K562 (cell line): ENCODE measurements at regions not wholly inside any gene's neighbourhood (a gene's known extent, or its start where the extent isn't known, plus 50 kb on each side); places are given as distances from the start of the nearest gene placed in this dataset.

ENCODE experiments used
- ATAC-seq: fragments of 200-7000 bp; cut with Tn5 transposase; 3 replicates; pipeline ENCODE4 v1.9.1; 2020; ENCODE audit warnings: moderate library complexity
- BruUV-seq: library from RNA; stranded (reverse); fragments of 400-500 nt; replicated peaks from 2 replicates; lab custom pipeline; 2021; lab: Mats Ljungman, UMichigan
- CTCF ChIA-PET: fragments of 300-600 bp; formaldehyde crosslinking; extraction: SDS; loops from one replicate; lab custom pipeline; 2021; ENCODE audit warnings: low intra/inter-chr PET ratio; lab: Yijun Ruan, JAX
- POLR2A ChIA-PET: fragments of 300-600, 350-650 bp; sonication (Branson Sonifier 250); formaldehyde crosslinking; extraction: SDS; loops from one replicate; lab custom pipeline; 2021; ENCODE audit warnings: antibody characterized with exemption, inconsistent platforms; lab: Yijun Ruan, JAX
- DNase-seq, 4 experiments: peaks; one replicate each; pipeline versions ENCODE4 v3.0.0 to v3.0.0-alpha.2; 2011 to 2018; ENCODE audit warnings: low spot score in 3 of 4, mixed read lengths in 3 of 4; ENCODE audit errors: extremely low read depth in 1 of 4
- FAIRE-seq: peaks from 2 replicates; lab custom pipeline; 2011; peaks lifted over from hg19 to GRCh38; lab: Jason Lieb, UNC
- H2AFZ ChIP-seq: 2 replicates; pipeline ENCODE4 v1.6.0; 2011; ENCODE audit warnings: low read depth, low read length, control low read depth, inconsistent platforms
- H3K27ac ChIP-seq: fragments of 200-600 bp; 3 replicates; pipeline ENCODE4 v1.8.0; 2011; ENCODE audit warnings: low read depth, mild to moderate bottlenecking, control low read depth, inconsistent platforms, low read length, moderate library complexity, mixed read lengths; ENCODE audit errors: extremely low read depth
- H3K27me3 ChIP-seq, 2 experiments: fragments of 300-600 bp in 1 of 2; 2 replicates in 1 of 2; 3 replicates in 1 of 2; pipeline versions ENCODE4 v1.6.0 to v1.8.0; 2011; ENCODE audit warnings: inconsistent platforms in 2 of 2, low read length in 2 of 2, mild to moderate bottlenecking in 1 of 2, mixed read lengths in 1 of 2, moderate library complexity in 1 of 2; ENCODE audit not compliant: control insufficient read depth in 2 of 2, insufficient read depth in 2 of 2
- H3K36me3 ChIP-seq: fragments of 300-600 bp; 3 replicates; pipeline ENCODE4 v1.8.0; 2011; ENCODE audit warnings: mild to moderate bottlenecking, low read length, inconsistent platforms; ENCODE audit not compliant: control insufficient read depth, insufficient read depth
- H3K4me1 ChIP-seq, 2 experiments: fragments of 200-600 bp in 1 of 2; replicated peaks in 1 of 2; 2 replicates in 1 of 2; 3 replicates in 1 of 2; pipeline versions ENCODE4 v1.5.1 to v1.8.0; 2011; ENCODE audit warnings: inconsistent platforms in 2 of 2, low read length in 2 of 2, mild to moderate bottlenecking in 1 of 2, mixed read lengths in 1 of 2, moderate library complexity in 1 of 2; ENCODE audit not compliant: control insufficient read depth in 2 of 2, insufficient read depth in 2 of 2
- H3K4me2 ChIP-seq: 2 replicates; pipeline ENCODE4 v1.6.1; 2011; ENCODE audit warnings: low read length, control low read depth, inconsistent platforms, mixed read lengths; ENCODE audit not compliant: insufficient read depth
- H3K4me3 ChIP-seq: fragments of 200-600 bp; sonication (generic), shearing (Covaris generic); 2 replicates; pipeline ENCODE4 v1.5.1; 2016; ENCODE audit warnings: control low read depth, inconsistent platforms
- H3K79me2 ChIP-seq: fragments of 200-600 bp; 3 replicates; pipeline ENCODE4 v1.8.0; 2011; ENCODE audit warnings: low read length, inconsistent platforms; ENCODE audit not compliant: control insufficient read depth, insufficient read depth
- H3K9ac ChIP-seq, 2 experiments: 2 replicates each; pipeline versions ENCODE4 v1.6.0 to v1.6.1; 2011; ENCODE audit warnings: low read depth in 2 of 2, low read length in 2 of 2, control low read depth in 1 of 2, inconsistent platforms in 1 of 2, mild to moderate bottlenecking in 1 of 2, mixed read lengths in 1 of 2; ENCODE audit not compliant: insufficient read depth in 1 of 2
- H3K9me1 ChIP-seq: one replicate; pipeline ENCODE4 v1.6.0; 2011; ENCODE audit warnings: inconsistent platforms, mild to moderate bottlenecking, low read length, moderate library complexity; ENCODE audit not compliant: control insufficient read depth, insufficient read depth
- H3K9me3 ChIP-seq: replicated peaks from 2 replicates; pipeline ENCODE4 v1.5.1; 2011; ENCODE audit warnings: low read depth, low read length, inconsistent platforms; ENCODE audit not compliant: control insufficient read depth, insufficient read depth
- H4K20me1 ChIP-seq: replicated peaks from 2 replicates; pipeline ENCODE4 v1.6.1; 2011; ENCODE audit warnings: low read length, inconsistent platforms, mixed read lengths; ENCODE audit not compliant: control insufficient read depth, insufficient read depth
- DPF2 ChIP-seq: fragments of 450-650 bp; IDR thresholded peaks from 2 replicates; pipeline ENCODE4 v1.6.1; 2016
- HDAC6 ChIP-seq: IDR thresholded peaks from 2 replicates; pipeline ENCODE4 v1.6.1; 2012; ENCODE audit warnings: low read depth, mild to moderate bottlenecking, control low read depth, inconsistent platforms, low read length, moderate library complexity
- KAT8 ChIP-seq: fragments of 450-650 bp; IDR thresholded peaks from 2 replicates; pipeline ENCODE4 v1.6.1; 2016; ENCODE audit warnings: low read depth, mild to moderate bottlenecking
- MTA3 ChIP-seq: fragments of 450-650 bp; formaldehyde crosslinking; IDR thresholded peaks from 2 replicates; pipeline ENCODE4 v1.6.1; 2017; ENCODE audit warnings: mild to moderate bottlenecking, borderline replicate concordance
- PHB ChIP-seq: fragments of 250-450 bp; sonication (Bioruptor Pico); IDR thresholded peaks from 2 replicates; pipeline ENCODE4 v1.5.0; 2021
- RBM25 ChIP-seq: fragments of 200-400 bp; formaldehyde crosslinking; IDR thresholded peaks from 2 replicates; pipeline ENCODE4 v1.6.1; 2018; ENCODE audit warnings: low read length, low read depth, moderate library complexity; ENCODE audit not compliant: severe bottlenecking
- SMAD2 ChIP-seq: fragments of 150-350 bp; IDR thresholded peaks from 2 replicates; pipeline ENCODE4 v1.6.1; 2014; ENCODE audit warnings: low read depth, mild to moderate bottlenecking, low read length
- YBX1 ChIP-seq: fragments of 450-650 bp; IDR thresholded peaks from 2 replicates; pipeline ENCODE4 v1.7.1; 2016; ENCODE audit warnings: mild to moderate bottlenecking
- WGBS: fragments of 100-300 bp; shearing (Covaris generic); methylation state at CpG from one replicate; pipeline ENCODE4 v1.1.6; 2016; ENCODE audit warnings: low coverage, mixed read lengths; ENCODE audit not compliant: insufficient coverage; ENCODE audit errors: missing lambda C conversion rate; 5-methylcytosine and 5-hydroxymethylcytosine counted together
- in situ Hi-C: fragments of 300-500 bp; cut with MboI; formaldehyde crosslinking; loops from 4 replicates; pipeline ENCODE4 v1.15.0; 2018; ENCODE audit warnings: inconsistent platforms, mixed read lengths
- intact Hi-C: fragments of 100-400 bp; cut with micrococcal nuclease; formaldehyde crosslinking; loops from 2 replicates; pipeline ENCODE4 v1.14.2; 2022
- TF ChIP-seq, protein P1 (sequence below): fragments of 450-650 bp; IDR thresholded peaks from 2 replicates; pipeline ENCODE4 v1.6.1; 2016; ENCODE audit warnings: borderline replicate concordance
- TF ChIP-seq, protein P2 (sequence below), 2 experiments: fragments of 450-650 bp in 1 of 2; sonication (generic) in 1 of 2; formaldehyde crosslinking in 1 of 2; IDR thresholded peaks in 1 of 2; conservative IDR thresholded peaks in 1 of 2; 2 replicates each; pipeline versions ENCODE4 v1.6.1 to v1.8.1; 2016 to 2023; ENCODE audit warnings: mild to moderate bottlenecking in 2 of 2, moderate library complexity in 2 of 2, inconsistent platforms in 1 of 2, missing genetic modification reagents in 1 of 2
- TF ChIP-seq, protein P3 (sequence below), 2 experiments: fragments of 450-650 bp; IDR thresholded peaks; 2 replicates each; pipeline ENCODE4 v1.6.1; 2016; ENCODE audit warnings: mild to moderate bottlenecking in 2 of 2, borderline replicate concordance in 1 of 2, low read depth in 1 of 2, moderate library complexity in 1 of 2

DNA sequence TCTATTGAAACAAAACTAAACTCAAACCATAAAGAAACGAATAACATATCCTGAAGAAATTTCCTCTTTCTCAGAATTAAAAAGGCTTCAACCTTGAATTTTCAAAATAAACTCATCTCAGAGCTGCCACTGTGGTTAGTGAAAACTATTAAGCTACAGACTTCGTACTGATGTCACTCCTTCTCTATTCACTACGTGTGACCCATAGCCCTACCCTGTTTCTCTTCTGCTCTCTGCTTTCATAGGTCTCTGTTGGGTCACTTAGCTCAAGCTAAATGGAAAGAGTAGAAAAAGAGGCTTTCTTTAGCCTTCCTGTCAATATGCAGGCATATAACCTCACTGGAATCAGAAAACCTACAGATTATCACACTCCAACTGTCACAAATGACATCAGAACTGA, 126.6 kb upstream of the MME start:
- DNase-seq, result no peak
- Histone ChIP-seq H4K20me1 (no peaks in the 10 kb centered on the region), H3K9ac (no peak overlapping the region), H3K4me2 (no peak overlapping the region), H3K27ac (no peak overlapping the region), H3K9me3 (no peaks in the 10 kb centered on the region), H3K79me2 (no peaks in the 10 kb centered on the region), H3K9me1 (no peaks in the 10 kb centered on the region), H3K27me3 (no peaks in the 10 kb centered on the region), H3K36me3 (no peaks in the 10 kb centered on the region), H2AFZ (0 out of 2 replicates have a peak overlapping the region, but pooled peaks have one; percentile 15), H3K4me1 (no peaks in the 10 kb centered on the region), H3K4me3 (no peak overlapping the region)
- in situ Hi-C loops, result loop anchor here (5.0 kb wide), 1 partner anchor 369 kb away; no protein-coding TSS in a partner anchor
- intact Hi-C loops, result loop anchor here (5.0 to 10.0 kb wide), 2 partner anchors 129 to 221 kb away; partner anchors contain the start of gene MME
- ATAC-seq, result no peak
- no peak for FAIRE-seq
- ChIA-PET POLR2A (interaction anchor here (0.6 to 0.7 kb wide), 2 partner anchors 9 to 479 kb away, joined by 3 read pairs; no protein-coding TSS in a partner anchor), CTCF (no interaction called here)
- 4% methylated on average over 3 of the region's 3 CpGs for WGBS
- BruUV-seq, result no TSS peak
- TF ChIP-seq DPF2 (no peak), MTA3 (no peak), HDAC6 (no peak), YBX1 (no peak), SMAD2 (no peak), RBM25 (no peak), PHB (CRISPR knock-in tag) (no peak), KAT8 (no peak)
- TF ChIP-seq, protein P1, sequence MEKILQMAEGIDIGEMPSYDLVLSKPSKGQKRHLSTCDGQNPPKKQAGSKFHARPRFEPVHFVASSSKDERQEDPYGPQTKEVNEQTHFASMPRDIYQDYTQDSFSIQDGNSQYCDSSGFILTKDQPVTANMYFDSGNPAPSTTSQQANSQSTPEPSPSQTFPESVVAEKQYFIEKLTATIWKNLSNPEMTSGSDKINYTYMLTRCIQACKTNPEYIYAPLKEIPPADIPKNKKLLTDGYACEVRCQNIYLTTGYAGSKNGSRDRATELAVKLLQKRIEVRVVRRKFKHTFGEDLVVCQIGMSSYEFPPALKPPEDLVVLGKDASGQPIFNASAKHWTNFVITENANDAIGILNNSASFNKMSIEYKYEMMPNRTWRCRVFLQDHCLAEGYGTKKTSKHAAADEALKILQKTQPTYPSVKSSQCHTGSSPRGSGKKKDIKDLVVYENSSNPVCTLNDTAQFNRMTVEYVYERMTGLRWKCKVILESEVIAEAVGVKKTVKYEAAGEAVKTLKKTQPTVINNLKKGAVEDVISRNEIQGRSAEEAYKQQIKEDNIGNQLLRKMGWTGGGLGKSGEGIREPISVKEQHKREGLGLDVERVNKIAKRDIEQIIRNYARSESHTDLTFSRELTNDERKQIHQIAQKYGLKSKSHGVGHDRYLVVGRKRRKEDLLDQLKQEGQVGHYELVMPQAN, result no peak
- TF ChIP-seq, protein P2, sequence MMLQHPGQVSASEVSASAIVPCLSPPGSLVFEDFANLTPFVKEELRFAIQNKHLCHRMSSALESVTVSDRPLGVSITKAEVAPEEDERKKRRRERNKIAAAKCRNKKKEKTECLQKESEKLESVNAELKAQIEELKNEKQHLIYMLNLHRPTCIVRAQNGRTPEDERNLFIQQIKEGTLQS (IDR thresholded peaks at IDR 0.05), result no peak
- TF ChIP-seq, protein P2 (CRISPR knock-in tag; conservative IDR thresholded peaks at IDR 0.05), result no peak
- TF ChIP-seq, protein P3, sequence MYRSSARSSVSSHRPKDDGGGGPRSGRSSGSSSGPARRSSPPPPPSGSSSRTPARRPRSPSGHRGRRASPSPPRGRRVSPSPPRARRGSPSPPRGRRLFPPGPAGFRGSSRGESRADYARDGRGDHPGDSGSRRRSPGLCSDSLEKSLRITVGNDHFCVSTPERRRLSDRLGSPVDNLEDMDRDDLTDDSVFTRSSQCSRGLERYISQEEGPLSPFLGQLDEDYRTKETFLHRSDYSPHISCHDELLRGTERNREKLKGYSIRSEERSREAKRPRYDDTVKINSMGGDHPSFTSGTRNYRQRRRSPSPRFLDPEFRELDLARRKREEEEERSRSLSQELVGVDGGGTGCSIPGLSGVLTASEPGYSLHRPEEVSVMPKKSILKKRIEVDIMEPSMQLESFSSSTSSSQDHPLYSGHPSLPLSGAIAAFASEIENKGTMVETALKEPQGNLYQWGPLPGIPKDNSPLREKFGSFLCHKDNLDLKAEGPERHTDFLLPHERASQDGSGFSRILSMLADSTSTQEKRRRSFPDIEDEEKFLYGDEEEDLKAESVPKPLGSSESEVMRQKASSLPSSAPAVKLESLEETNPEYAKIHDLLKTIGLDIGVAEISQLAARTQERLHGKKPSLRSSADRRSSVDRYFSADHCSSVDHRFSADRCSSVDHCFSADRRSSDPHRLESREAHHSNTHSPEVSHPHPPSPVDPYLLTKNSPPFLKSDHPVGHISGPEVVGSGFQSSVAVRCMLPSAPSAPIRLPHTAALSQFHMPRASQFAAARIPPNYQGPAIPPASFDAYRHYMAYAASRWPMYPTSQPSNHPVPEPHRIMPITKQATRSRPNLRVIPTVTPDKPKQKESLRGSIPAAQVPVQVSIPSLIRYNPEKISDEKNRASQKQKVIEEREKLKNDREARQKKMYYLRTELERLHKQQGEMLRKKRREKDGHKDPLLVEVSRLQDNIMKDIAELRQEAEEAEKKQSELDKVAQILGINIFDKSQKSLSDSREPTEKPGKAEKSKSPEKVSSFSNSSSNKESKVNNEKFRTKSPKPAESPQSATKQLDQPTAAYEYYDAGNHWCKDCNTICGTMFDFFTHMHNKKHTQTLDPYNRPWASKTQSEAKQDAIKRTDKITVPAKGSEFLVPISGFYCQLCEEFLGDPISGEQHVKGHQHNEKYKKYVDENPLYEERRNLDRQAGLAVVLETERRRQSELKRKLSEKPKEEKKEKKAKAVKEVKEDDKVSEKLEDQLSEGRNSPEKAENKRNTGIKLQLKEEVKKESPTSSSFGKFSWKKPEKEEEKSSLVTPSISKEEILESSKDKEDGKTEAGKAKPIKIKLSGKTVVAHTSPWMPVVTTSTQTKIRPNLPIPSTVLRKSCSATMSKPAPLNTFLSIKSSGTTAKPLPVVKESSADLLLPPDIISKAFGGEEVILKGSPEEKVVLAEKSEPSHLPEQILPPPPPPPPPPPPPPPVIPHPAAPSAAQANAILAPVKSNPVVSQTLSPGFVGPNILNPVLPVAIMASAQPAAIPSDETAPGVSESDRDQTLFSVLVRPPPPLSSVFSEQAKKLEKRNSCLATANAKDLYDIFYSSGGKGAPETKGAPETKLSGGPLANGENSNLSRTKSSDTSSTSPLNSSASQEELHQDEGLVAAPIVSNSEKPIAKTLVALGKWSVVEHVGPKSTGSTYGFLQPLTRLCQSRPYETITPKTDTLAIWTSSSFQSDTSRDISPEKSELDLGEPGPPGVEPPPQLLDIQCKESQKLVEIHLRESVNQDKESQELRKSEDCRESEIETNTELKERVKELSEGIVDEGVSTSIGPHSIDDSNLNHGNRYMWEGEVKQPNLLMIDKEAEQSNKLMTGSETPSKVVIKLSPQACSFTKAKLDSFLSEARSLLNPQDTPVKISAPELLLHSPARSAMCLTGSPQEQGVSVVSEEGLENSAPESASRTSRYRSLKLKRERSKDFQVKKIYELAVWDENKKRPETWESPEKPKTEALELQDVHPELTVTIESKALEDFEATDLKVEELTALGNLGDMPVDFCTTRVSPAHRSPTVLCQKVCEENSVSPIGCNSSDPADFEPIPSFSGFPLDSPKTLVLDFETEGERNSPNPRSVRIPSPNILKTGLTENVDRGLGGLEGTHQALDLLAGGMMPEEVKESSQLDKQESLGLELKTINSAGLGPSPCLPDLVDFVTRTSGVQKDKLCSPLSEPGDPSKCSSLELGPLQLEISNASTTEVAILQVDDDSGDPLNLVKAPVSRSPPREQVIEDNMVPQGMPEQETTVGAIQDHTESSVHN (IDR thresholded peaks at IDR 0.05; ENCODE audit: borderline replicate concordance in 1 of 2, low read depth in 1 of 2), result no peak
